ENCODE measurements at regions not wholly inside any gene's neighbourhood (a gene's known extent, or its start where the extent isn't known, plus 50 kb on each side); places are given as distances from the start of the nearest gene placed in this dataset.

GRCh38 chr9:90085633-90086032, 480.8 kb downstream of the GADD45G start:
- DNase-seq (ENCODE audit: low read depth) = no peak
- no peak overlapping the region for H3K4me3 ChIP-seq (ENCODE audit: low read depth, low read length)
- TF ChIP-seq CTCF (IDR thresholded peaks at IDR 0.05; ENCODE audit: low read depth, low read length) = no peak
- TF ChIP-seq, protein P1, sequence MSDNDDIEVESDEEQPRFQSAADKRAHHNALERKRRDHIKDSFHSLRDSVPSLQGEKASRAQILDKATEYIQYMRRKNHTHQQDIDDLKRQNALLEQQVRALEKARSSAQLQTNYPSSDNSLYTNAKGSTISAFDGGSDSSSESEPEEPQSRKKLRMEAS (IDR thresholded peaks at IDR 0.05; ENCODE audit: low read depth, low read length) = no peak
- TF ChIP-seq POLR2A (IDR thresholded peaks at IDR 0.05; ENCODE audit: extremely low read depth, insufficient read length) = no peak
- no peak for TF ChIP-seq MYC (IDR thresholded peaks at IDR 0.05; ENCODE audit: low read depth, low read length)

DNA sequence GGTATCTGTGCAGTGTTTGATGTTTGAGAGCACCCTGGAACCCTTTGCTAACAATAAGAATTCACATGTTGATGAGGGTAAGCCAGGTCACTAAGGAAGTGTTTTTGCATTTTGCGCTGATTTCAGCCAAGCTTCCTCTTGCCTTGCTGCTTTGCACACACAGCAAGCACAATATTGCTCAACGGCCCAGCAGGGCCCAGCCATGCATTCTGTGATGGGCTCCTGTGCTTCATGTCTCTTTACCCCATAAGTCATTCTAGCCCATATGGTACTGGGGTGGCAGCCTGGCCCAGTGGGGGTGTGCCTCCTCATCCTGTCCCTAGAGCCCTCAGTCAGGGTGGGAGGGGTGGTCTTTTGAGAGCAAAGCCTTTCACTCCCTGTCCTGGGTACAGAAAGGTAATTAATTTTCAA, 481.3 kb downstream of the GADD45G start:
- TF ChIP-seq CTCF (IDR thresholded peaks at IDR 0.05; ENCODE audit: low read depth, low read length) (no peak), POLR2A (IDR thresholded peaks at IDR 0.05; ENCODE audit: extremely low read depth, insufficient read length) (no peak)
- TF ChIP-seq, protein P1 (IDR thresholded peaks at IDR 0.05; ENCODE audit: low read depth, low read length) = no peak
- no peak overlapping the region for H3K4me3 ChIP-seq (ENCODE audit: low read depth, low read length)
- DNase-seq (ENCODE audit: low read depth) = no peak

- DNase-seq (ENCODE audit: low read depth) = no peak
- TF ChIP-seq, protein P1 (IDR thresholded peaks at IDR 0.05; ENCODE audit: low read depth, low read length) = no peak
- TF ChIP-seq CTCF (IDR thresholded peaks at IDR 0.05; ENCODE audit: low read depth, low read length) (no peak), MYC (IDR thresholded peaks at IDR 0.05; ENCODE audit: low read depth, low read length) (no peak), POLR2A (IDR thresholded peaks at IDR 0.05; ENCODE audit: extremely low read depth, insufficient read length) (no peak)
- H3K4me3 ChIP-seq (ENCODE audit: low read depth, low read length) = no peak overlapping the region
Observed at GRCh38 chr9:90088434-90088833, 483.6 kb downstream of the GADD45G start.

DNA sequence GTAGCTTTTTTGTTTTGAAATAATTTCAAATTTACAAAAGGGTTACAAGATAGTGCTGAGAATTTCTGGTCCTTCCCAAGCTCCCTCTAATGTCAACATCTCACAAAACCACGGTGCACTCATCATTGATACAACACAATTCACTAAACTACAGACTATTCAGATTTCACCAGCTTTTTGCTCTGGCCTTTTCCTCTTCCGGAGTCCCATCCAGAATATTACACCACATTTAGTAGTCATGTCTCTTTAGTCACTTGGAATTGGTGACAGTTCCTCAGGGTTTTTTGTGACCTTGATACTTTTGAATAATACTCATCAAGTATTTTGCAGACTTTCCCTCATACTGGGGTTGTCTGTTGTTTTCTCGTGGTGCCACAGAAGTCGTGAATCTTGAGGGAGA, 484.0 kb downstream of the GADD45G start:
- H3K4me3 ChIP-seq (ENCODE audit: low read depth, low read length) = no peak overlapping the region
- no peak for TF ChIP-seq POLR2A (IDR thresholded peaks at IDR 0.05; ENCODE audit: extremely low read depth, insufficient read length)
- TF ChIP-seq, protein P1 (IDR thresholded peaks at IDR 0.05; ENCODE audit: low read depth, low read length) = no peak
- no peak for TF ChIP-seq CTCF (IDR thresholded peaks at IDR 0.05; ENCODE audit: low read depth, low read length)
- no peak for TF ChIP-seq MYC (IDR thresholded peaks at IDR 0.05; ENCODE audit: low read depth, low read length)
- no peak for DNase-seq (ENCODE audit: low read depth)

- no peak overlapping the region for H3K4me3 ChIP-seq (ENCODE audit: low read depth, low read length)
- TF ChIP-seq, protein P1 (IDR thresholded peaks at IDR 0.05; ENCODE audit: low read depth, low read length) = no peak
- no peak for TF ChIP-seq POLR2A (IDR thresholded peaks at IDR 0.05; ENCODE audit: extremely low read depth, insufficient read length)
- DNase-seq (ENCODE audit: low read depth) = no peak
Observed at GRCh38 chr9:90090997-90091396, 486.2 kb downstream of the GADD45G start.

GRCh38 chr9:90092508-90092907, 487.7 kb downstream of the GADD45G start:
- no peak for TF ChIP-seq MYC (IDR thresholded peaks at IDR 0.05; ENCODE audit: low read depth, low read length)
- H3K4me3 ChIP-seq (ENCODE audit: low read depth, low read length) = no peak overlapping the region
- DNase-seq (ENCODE audit: low read depth) = no peak

DNA sequence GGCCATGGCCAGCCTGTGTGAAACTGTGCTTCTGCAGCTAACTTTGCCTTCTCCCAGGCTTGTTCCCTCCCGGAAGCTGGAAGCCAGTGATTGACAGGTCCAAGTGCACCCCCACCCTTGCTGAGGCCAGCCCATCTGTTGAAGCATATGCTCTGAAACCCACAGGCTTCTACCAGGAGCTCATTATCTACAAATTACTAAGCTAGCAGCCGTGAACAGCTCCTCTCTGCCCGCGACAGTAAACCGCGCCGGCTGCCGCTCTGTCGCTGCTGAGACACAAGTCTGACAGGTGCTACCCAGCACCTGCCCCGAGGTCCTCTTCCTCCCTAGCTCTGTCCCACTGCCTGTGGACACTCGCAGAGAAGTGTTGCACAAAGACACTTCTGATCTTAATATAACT, 490.9 kb downstream of the GADD45G start:
- TF ChIP-seq MYC (IDR thresholded peaks at IDR 0.05; ENCODE audit: low read depth, low read length) (no peak), CTCF (IDR thresholded peaks at IDR 0.05; ENCODE audit: low read depth, low read length) (no peak), POLR2A (IDR thresholded peaks at IDR 0.05; ENCODE audit: extremely low read depth, insufficient read length) (no peak)
- TF ChIP-seq, protein P1 (IDR thresholded peaks at IDR 0.05; ENCODE audit: low read depth, low read length) = no peak
- peak; percentile 4 for DNase-seq (ENCODE audit: low read depth)
- no peak overlapping the region for H3K4me3 ChIP-seq (ENCODE audit: low read depth, low read length)
